ENCODE measurements at regions not wholly inside any gene's neighbourhood (a gene's known extent, or its start where the extent isn't known, plus 50 kb on each side); places are given as distances from the start of the nearest gene placed in this dataset.

- TF ChIP-seq CTCF (IDR thresholded peaks at IDR 0.05) (no peak), POLR2A (IDR thresholded peaks at IDR 0.05) (no peak)
Measured at GRCh38 chr17:63349478-63350000, 96.6 kb downstream of the CYB561 start.

Data from uterus (tissue), 2 donors.